ENCODE measurements at regions not wholly inside any gene's neighbourhood (a gene's known extent, or its start where the extent isn't known, plus 50 kb on each side); places are given as distances from the start of the nearest gene placed in this dataset.

DNA sequence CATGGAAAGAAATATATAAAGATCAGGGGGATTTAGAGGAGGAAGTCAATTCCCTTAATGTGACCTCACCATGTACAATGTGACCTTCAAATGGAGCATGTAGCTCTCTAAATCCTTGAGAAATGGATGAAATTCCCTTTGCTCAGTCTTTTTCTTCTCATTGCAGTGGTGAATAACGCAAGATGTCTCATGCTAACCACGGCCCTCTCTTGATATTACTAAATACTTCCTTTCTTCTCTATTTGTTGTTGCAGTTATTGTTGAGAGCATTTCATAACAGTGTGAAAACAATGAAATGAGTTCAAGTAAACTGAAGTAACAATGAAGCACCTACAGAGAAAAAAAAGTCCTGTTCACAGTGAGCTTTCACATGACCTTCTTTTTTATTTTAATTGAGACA is 55.6 kb downstream of the ZNF281 start:
- Histone ChIP-seq H3K27me3 (replicated peaks in 1 of 4; ENCODE audit: control extremely low read depth in 1 of 4, control insufficient read depth in 3 of 4, insufficient read depth in 4 of 4, low read length in 3 of 4) (no peaks in the 10 kb centered on the region), H3K4me2 (replicated peaks; ENCODE audit: low read depth, low read length, poor library complexity, severe bottlenecking) (no peak overlapping the region), H2AFZ (ENCODE audit: insufficient read depth, low read depth, low read length, poor library complexity, severe bottlenecking) (no peak overlapping the region), H3K4me3 (ENCODE audit: control extremely low read depth in 1 of 5, extremely low read depth in 1 of 5, insufficient read depth in 1 of 5, low read depth in 2 of 5, low read length in 4 of 5) (no peak overlapping the region), H3K9me3 (ENCODE audit: control extremely low read depth in 1 of 3, control insufficient read depth in 2 of 3, insufficient read depth in 1 of 3, low read length in 2 of 3) (no peaks in the 10 kb centered on the region), H3K27ac (ENCODE audit: low read length in 2 of 2) (no peak overlapping the region), H3K4me1 (ENCODE audit: control insufficient read depth in 2 of 2, insufficient read depth in 2 of 2, low read length in 2 of 2) (peaks cover 12 to 13% of the 10 kb centered on the region in 2 donors), H3K9ac (ENCODE audit: low read length) (no peak overlapping the region), H3K79me2 (ENCODE audit: control insufficient read depth, insufficient read depth, low read length) (no peaks in the 10 kb centered on the region), H4K20me1 (ENCODE audit: control insufficient read depth, insufficient read depth, low read length, poor library complexity, severe bottlenecking) (no peaks in the 10 kb centered on the region), H3K36me3 (replicated peaks in 1 of 2; ENCODE audit: control extremely low read depth in 1 of 2, control insufficient read depth in 1 of 2, extremely low read depth in 1 of 2, insufficient read depth in 2 of 2, low read length in 1 of 2) (no peaks in the 10 kb centered on the region)
- POLR2A ChIA-PET, result no interaction called here
- intact Hi-C loops (cut with micrococcal nuclease), result no loop called here
- no peak for DNase-seq
- H3K27me3 Mint-ChIP-seq, result no peaks in the 10 kb centered on the region
- H3K4me3 Mint-ChIP-seq, result no peak overlapping the region
- no CpG with 5 or more reads among the region's 2 CpGs for whole genome bisulfite sequencing (ENCODE audit: insufficient coverage)
- no peaks in the 10 kb centered on the region for H3K9me3 Mint-ChIP-seq (ENCODE audit: insufficient read depth)
- ATAC-seq (ENCODE audit: low read depth), result no peak
- no peak for TF ChIP-seq EZH2 (IDR thresholded peaks at IDR 0.05; ENCODE audit: borderline replicate concordance, insufficient read depth, low read depth, low read length, poor library complexity, severe bottlenecking)
- TF ChIP-seq, protein P1, sequence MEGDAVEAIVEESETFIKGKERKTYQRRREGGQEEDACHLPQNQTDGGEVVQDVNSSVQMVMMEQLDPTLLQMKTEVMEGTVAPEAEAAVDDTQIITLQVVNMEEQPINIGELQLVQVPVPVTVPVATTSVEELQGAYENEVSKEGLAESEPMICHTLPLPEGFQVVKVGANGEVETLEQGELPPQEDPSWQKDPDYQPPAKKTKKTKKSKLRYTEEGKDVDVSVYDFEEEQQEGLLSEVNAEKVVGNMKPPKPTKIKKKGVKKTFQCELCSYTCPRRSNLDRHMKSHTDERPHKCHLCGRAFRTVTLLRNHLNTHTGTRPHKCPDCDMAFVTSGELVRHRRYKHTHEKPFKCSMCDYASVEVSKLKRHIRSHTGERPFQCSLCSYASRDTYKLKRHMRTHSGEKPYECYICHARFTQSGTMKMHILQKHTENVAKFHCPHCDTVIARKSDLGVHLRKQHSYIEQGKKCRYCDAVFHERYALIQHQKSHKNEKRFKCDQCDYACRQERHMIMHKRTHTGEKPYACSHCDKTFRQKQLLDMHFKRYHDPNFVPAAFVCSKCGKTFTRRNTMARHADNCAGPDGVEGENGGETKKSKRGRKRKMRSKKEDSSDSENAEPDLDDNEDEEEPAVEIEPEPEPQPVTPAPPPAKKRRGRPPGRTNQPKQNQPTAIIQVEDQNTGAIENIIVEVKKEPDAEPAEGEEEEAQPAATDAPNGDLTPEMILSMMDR (IDR thresholded peaks at IDR 0.05), result no peak
- CTCF ChIA-PET, result interaction anchor here (0.9 kb wide), 1 partner anchor 370 kb away, joined by 3 read pairs; no protein-coding TSS in a partner anchor
- H3K4me1 Mint-ChIP-seq, result peaks cover 23% of the 10 kb centered on the region
- no peak overlapping the region for H3K27ac Mint-ChIP-seq

DNA sequence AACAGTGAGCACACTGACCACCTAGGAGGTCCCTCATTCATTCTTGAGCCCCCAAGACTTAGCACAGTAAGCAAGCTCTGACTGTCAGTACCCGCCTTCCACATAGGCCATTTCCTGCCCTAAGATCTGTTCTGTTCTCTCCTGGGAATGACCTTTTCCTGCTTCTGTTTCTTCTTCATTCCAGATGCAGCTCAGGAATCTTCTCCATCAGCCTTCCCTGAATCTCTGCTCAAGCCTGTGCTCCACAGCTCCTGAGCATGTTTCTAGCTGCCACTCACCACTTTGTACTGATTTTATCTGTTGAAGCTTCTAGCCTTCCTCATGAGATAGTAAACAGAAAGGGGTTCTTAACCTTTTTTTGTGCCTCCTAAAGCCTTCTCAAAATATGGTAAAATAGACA is 56.6 kb downstream of the ZNF281 start:
- Histone ChIP-seq H3K4me3 (ENCODE audit: control extremely low read depth in 1 of 5, extremely low read depth in 1 of 5, insufficient read depth in 1 of 5, low read depth in 2 of 5, low read length in 4 of 5) (no peak overlapping the region), H3K9ac (ENCODE audit: low read length) (no peak overlapping the region), H3K27me3 (replicated peaks in 1 of 4; ENCODE audit: control extremely low read depth in 1 of 4, control insufficient read depth in 3 of 4, insufficient read depth in 4 of 4, low read length in 3 of 4) (no peaks in the 10 kb centered on the region), H4K20me1 (ENCODE audit: control insufficient read depth, insufficient read depth, low read length, poor library complexity, severe bottlenecking) (no peaks in the 10 kb centered on the region), H3K79me2 (ENCODE audit: control insufficient read depth, insufficient read depth, low read length) (no peaks in the 10 kb centered on the region), H2AFZ (ENCODE audit: insufficient read depth, low read depth, low read length, poor library complexity, severe bottlenecking) (no peak overlapping the region), H3K4me2 (replicated peaks; ENCODE audit: low read depth, low read length, poor library complexity, severe bottlenecking) (no peak overlapping the region), H3K4me1 (ENCODE audit: control insufficient read depth in 2 of 2, insufficient read depth in 2 of 2, low read length in 2 of 2) (peaks cover 12 to 13% of the 10 kb centered on the region in 2 donors), H3K9me3 (ENCODE audit: control extremely low read depth in 1 of 3, control insufficient read depth in 2 of 3, insufficient read depth in 1 of 3, low read length in 2 of 3) (no peaks in the 10 kb centered on the region), H3K27ac (ENCODE audit: low read length in 2 of 2) (no peak overlapping the region), H3K36me3 (replicated peaks in 1 of 2; ENCODE audit: control extremely low read depth in 1 of 2, control insufficient read depth in 1 of 2, extremely low read depth in 1 of 2, insufficient read depth in 2 of 2, low read length in 1 of 2) (no peaks in the 10 kb centered on the region)
- ATAC-seq (ENCODE audit: low read depth), result no peak
- Mint-ChIP-seq H3K9me3 (ENCODE audit: insufficient read depth) (no peaks in the 10 kb centered on the region), H3K27ac (peak overlapping the region; percentile 66), H3K27me3 (no peaks in the 10 kb centered on the region), H3K4me1 (peaks cover 23% of the 10 kb centered on the region), H3K4me3 (peak overlapping the region; percentile 23)
- no peak for TF ChIP-seq EZH2 (IDR thresholded peaks at IDR 0.05; ENCODE audit: borderline replicate concordance, insufficient read depth, low read depth, low read length, poor library complexity, severe bottlenecking)
- TF ChIP-seq, protein P1 (IDR thresholded peaks at IDR 0.05), result no peak
- DNase-seq, result no peak
- intact Hi-C loops (cut with micrococcal nuclease), result no loop called here
- CTCF ChIA-PET, result no interaction called here
- 38% methylated on average over 1 of the region's 1 CpG for WGBS (ENCODE audit: insufficient coverage)
- POLR2A ChIA-PET, result no interaction called here
